CD14-positive monocyte (primary cell): ENCODE measurements at regions not wholly inside any gene's neighbourhood (a gene's known extent, or its start where the extent isn't known, plus 50 kb on each side); places are given as distances from the start of the nearest gene placed in this dataset.

Source experiments
- DNase-seq, 3 donors: peaks; one replicate each; pipeline ENCODE4 v3.0.0-alpha.2; 2011 to 2022
- H2AFZ ChIP-seq: 2 replicates; pipeline ENCODE4 v1.6.0; 2012; ENCODE audit warnings: mild to moderate bottlenecking, low read depth, low read length, inconsistent platforms; ENCODE audit not compliant: insufficient read depth, poor library complexity, severe bottlenecking
- H3K27ac ChIP-seq, 2 donors: 1 replicate in 1 of 2; 2 replicates in 1 of 2; pipeline ENCODE4 v1.5.1; 2012 to 2013; ENCODE audit warnings: low read length in 2 of 2, control low read depth in 1 of 2, inconsistent platforms in 1 of 2, low read depth in 1 of 2, mild to moderate bottlenecking in 1 of 2
- H3K27me3 ChIP-seq, 2 donors: one replicate each; pipeline versions ENCODE4 v1.6.0 to v1.6.1; 2011 to 2013; ENCODE audit warnings: low read length in 2 of 2; ENCODE audit not compliant: control insufficient read depth in 2 of 2, insufficient read depth in 2 of 2
- H3K36me3 ChIP-seq, 2 donors: replicated peaks in 1 of 2; 1 replicate in 1 of 2; 2 replicates in 1 of 2; pipeline versions ENCODE4 v1.5.1 to v1.6.1; 2012 to 2013; ENCODE audit warnings: low read length in 2 of 2, control low read depth in 1 of 2, inconsistent platforms in 1 of 2, mild to moderate bottlenecking in 1 of 2; ENCODE audit not compliant: insufficient read depth in 2 of 2, control insufficient read depth in 1 of 2
- H3K4me1 ChIP-seq, 2 donors: 1 replicate in 1 of 2; 2 replicates in 1 of 2; pipeline versions ENCODE4 v1.5.1 to v1.6.1; 2012 to 2013; ENCODE audit warnings: low read length in 2 of 2, control low read depth in 1 of 2, inconsistent platforms in 1 of 2, mild to moderate bottlenecking in 1 of 2, moderate library complexity in 1 of 2; ENCODE audit not compliant: insufficient read depth in 2 of 2, control insufficient read depth in 1 of 2
- H3K4me2 ChIP-seq: replicated peaks from 2 replicates; pipeline ENCODE3; 2012; ENCODE audit warnings: low read length, moderate library complexity, mild to moderate bottlenecking; ENCODE audit not compliant: poor library complexity, severe bottlenecking; ENCODE audit errors: extremely low read depth
- H3K4me3 ChIP-seq, 3 experiments: fragments of 200-600 bp in 1 of 3; sonication (generic) in 1 of 3; replicated peaks in 1 of 3; 1 replicate in 2 of 3; 2 replicates in 1 of 3; pipeline ENCODE4 v1.5.1; 2011 to 2013; ENCODE audit warnings: low read length in 3 of 3, mild to moderate bottlenecking in 3 of 3, control low read depth in 2 of 3, low read depth in 2 of 3, inconsistent platforms in 1 of 3, moderate library complexity in 1 of 3
- H3K79me2 ChIP-seq: 2 replicates; pipeline ENCODE4 v1.6.0; 2012; ENCODE audit warnings: mild to moderate bottlenecking, control low read depth, inconsistent platforms, low read length, moderate library complexity; ENCODE audit not compliant: insufficient read depth
- H3K9ac ChIP-seq: 2 replicates; pipeline ENCODE4 v1.6.0; 2017; ENCODE audit warnings: low read length, mild to moderate bottlenecking; ENCODE audit not compliant: insufficient read depth, poor library complexity, severe bottlenecking
- H3K9me3 ChIP-seq, 2 donors: replicated peaks in 1 of 2; 1 replicate in 1 of 2; 2 replicates in 1 of 2; pipeline versions ENCODE4 v1.5.1 to v1.6.1; 2012 to 2013; ENCODE audit warnings: low read length in 2 of 2, control low read depth in 1 of 2; ENCODE audit not compliant: control insufficient read depth in 1 of 2, insufficient read depth in 1 of 2
- H4K20me1 ChIP-seq: 2 replicates; pipeline ENCODE4 v1.6.0; 2012; ENCODE audit warnings: mild to moderate bottlenecking, low read length, control low read depth, moderate library complexity; ENCODE audit not compliant: insufficient read depth
- H3K27ac Mint-ChIP-seq, 7 donors: one replicate each; pipeline ENCODE4 v1.8.0; 2020; ENCODE audit warnings: mild to moderate bottlenecking in 7 of 7, mixed read lengths in 7 of 7, moderate library complexity in 6 of 7, inconsistent platforms in 2 of 7
- H3K27me3 Mint-ChIP-seq, 3 donors: one replicate each; pipeline ENCODE4 v1.8.0; 2021 to 2022; ENCODE audit warnings: low read depth in 3 of 3, mild to moderate bottlenecking in 3 of 3, mixed read lengths in 3 of 3, moderate library complexity in 3 of 3, inconsistent platforms in 1 of 3
- H3K36me3 Mint-ChIP-seq, 2 donors: one replicate each; pipeline ENCODE4 v1.8.0; 2020; ENCODE audit warnings: mixed read lengths in 2 of 2, inconsistent platforms in 1 of 2, mild to moderate bottlenecking in 1 of 2
- H3K4me1 Mint-ChIP-seq: one replicate; pipeline ENCODE4 v1.8.0; 2020; ENCODE audit warnings: mild to moderate bottlenecking, mixed read lengths
- H3K4me3 Mint-ChIP-seq, 2 donors: one replicate each; pipeline ENCODE4 v1.8.0; 2020; ENCODE audit warnings: mild to moderate bottlenecking in 2 of 2, mixed read lengths in 2 of 2, moderate library complexity in 1 of 2
- H3K9me3 Mint-ChIP-seq, 7 donors: one replicate each; pipeline ENCODE4 v1.8.0; 2020 to 2022; ENCODE audit warnings: mixed read lengths in 7 of 7, mild to moderate bottlenecking in 6 of 7, moderate library complexity in 6 of 7, inconsistent platforms in 2 of 7
- WGBS: methylation state at CpG from one replicate; pipeline ENCODE4 v1.1.5; 2013; ENCODE audit warnings: missing lambda C conversion rate; ENCODE audit not compliant: insufficient coverage; 5-methylcytosine and 5-hydroxymethylcytosine counted together
- intact Hi-C, 2 donors: fragments of 100-400 bp; cut with micrococcal nuclease; formaldehyde crosslinking; loops; one replicate each; pipeline versions ENCODE4 v1.15.0 to v1.15.1; 2023
- TF ChIP-seq, protein P1 (sequence below): fragments of 200-600 bp; IDR thresholded peaks from one replicate; pipeline ENCODE4 v1.8.0; 2022; ENCODE audit warnings: antibody characterized with exemption, mild to moderate bottlenecking

DNA sequence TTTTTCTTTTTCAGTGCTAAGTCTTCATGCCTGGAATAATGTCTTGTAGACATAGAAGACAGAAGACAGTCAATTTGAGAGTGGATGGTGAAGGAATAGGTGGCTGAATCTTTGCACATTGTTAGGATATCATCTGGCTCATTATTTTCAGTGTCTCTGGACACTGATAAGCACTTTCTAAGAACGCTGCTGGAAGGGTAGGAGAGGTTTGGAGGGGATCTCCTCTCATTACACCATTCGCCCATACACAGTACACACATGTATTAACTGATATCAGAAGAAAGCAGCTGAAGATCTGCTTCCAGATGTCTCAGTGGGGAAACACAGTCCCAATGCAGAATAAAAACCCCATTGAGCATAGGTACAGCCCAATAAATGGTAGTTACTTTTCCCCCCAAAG lies 461.1 kb upstream of the DCN start:
- Mint-ChIP-seq H3K4me3 (no peak overlapping the region), H3K9me3 (peaks cover 0 to 3% (median 0%) of the 10 kb centered on the region in 7 donors), H3K36me3 (no peaks in the 10 kb centered on the region), H3K27me3 (peaks cover 2 to 5% (median 2%) of the 10 kb centered on the region in 3 donors), H3K27ac (no peak overlapping the region), H3K4me1 (no peaks in the 10 kb centered on the region)
- H3K36me3 ChIP-seq: no peaks in the 10 kb centered on the region
- H3K4me2 ChIP-seq: no peak overlapping the region
- no peaks in the 10 kb centered on the region for H4K20me1 ChIP-seq
- H3K79me2 ChIP-seq: no peaks in the 10 kb centered on the region
- no peak overlapping the region for H2AFZ ChIP-seq
- intact Hi-C loops: no loop called here
- no peak overlapping the region for H3K9ac ChIP-seq
- H3K4me1 ChIP-seq: no peaks in the 10 kb centered on the region
- H3K9me3 ChIP-seq: no peaks in the 10 kb centered on the region
- H3K27ac ChIP-seq: no peak overlapping the region
- no peaks in the 10 kb centered on the region for H3K27me3 ChIP-seq
- DNase-seq: no peak
- WGBS: no CpG with 5 or more reads among the region's 2 CpGs
- TF ChIP-seq, protein P1, sequence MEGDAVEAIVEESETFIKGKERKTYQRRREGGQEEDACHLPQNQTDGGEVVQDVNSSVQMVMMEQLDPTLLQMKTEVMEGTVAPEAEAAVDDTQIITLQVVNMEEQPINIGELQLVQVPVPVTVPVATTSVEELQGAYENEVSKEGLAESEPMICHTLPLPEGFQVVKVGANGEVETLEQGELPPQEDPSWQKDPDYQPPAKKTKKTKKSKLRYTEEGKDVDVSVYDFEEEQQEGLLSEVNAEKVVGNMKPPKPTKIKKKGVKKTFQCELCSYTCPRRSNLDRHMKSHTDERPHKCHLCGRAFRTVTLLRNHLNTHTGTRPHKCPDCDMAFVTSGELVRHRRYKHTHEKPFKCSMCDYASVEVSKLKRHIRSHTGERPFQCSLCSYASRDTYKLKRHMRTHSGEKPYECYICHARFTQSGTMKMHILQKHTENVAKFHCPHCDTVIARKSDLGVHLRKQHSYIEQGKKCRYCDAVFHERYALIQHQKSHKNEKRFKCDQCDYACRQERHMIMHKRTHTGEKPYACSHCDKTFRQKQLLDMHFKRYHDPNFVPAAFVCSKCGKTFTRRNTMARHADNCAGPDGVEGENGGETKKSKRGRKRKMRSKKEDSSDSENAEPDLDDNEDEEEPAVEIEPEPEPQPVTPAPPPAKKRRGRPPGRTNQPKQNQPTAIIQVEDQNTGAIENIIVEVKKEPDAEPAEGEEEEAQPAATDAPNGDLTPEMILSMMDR: no peak
- H3K4me3 ChIP-seq: no peak overlapping the region

DNA sequence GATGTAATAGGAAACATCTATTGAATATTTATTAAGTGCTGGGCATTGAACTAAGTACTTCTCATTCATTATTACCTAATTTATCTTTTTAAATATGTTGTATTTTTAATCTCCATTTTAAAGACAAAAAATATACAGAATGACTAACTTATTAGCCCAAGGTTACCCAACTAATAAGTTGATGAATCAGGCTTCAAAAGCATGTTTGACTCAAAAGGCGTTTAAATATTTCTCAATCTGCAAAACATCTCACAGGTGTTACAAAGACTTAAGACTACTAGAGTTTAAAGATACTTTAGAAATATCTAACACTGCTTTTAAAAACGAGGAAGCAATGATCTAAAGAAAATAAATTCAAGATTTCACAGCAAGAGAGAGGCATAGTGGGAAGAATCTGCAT lies 457.4 kb upstream of the DCN start:
- WGBS: no CpG with 5 or more reads among the region's 2 CpGs
- Histone ChIP-seq H3K36me3 (no peaks in the 10 kb centered on the region), H3K27ac (no peak overlapping the region), H2AFZ (no peak overlapping the region), H3K9me3 (peaks cover 0 to 2% of the 10 kb centered on the region in 2 donors), H3K4me1 (no peaks in the 10 kb centered on the region), H3K4me2 (no peak overlapping the region), H3K4me3 (no peak overlapping the region), H3K27me3 (no peaks in the 10 kb centered on the region), H3K79me2 (no peaks in the 10 kb centered on the region), H3K9ac (no peak overlapping the region), H4K20me1 (no peaks in the 10 kb centered on the region)
- intact Hi-C loops: no loop called here
- H3K4me1 Mint-ChIP-seq: no peaks in the 10 kb centered on the region
- H3K9me3 Mint-ChIP-seq: peaks cover under 1 to 4% (median 2%) of the 10 kb centered on the region in 7 donors
- peaks cover 0 to 4% (median 1%) of the 10 kb centered on the region in 3 donors for H3K27me3 Mint-ChIP-seq
- no peaks in the 10 kb centered on the region for H3K36me3 Mint-ChIP-seq
- TF ChIP-seq, protein P1: no peak
- no peak for DNase-seq
- H3K4me3 Mint-ChIP-seq: no peak overlapping the region
- no peak overlapping the region for H3K27ac Mint-ChIP-seq
